ENCODE measurements at regions not wholly inside any gene's neighbourhood (a gene's known extent, or its start where the extent isn't known, plus 50 kb on each side); places are given as distances from the start of the nearest gene placed in this dataset.

DNA sequence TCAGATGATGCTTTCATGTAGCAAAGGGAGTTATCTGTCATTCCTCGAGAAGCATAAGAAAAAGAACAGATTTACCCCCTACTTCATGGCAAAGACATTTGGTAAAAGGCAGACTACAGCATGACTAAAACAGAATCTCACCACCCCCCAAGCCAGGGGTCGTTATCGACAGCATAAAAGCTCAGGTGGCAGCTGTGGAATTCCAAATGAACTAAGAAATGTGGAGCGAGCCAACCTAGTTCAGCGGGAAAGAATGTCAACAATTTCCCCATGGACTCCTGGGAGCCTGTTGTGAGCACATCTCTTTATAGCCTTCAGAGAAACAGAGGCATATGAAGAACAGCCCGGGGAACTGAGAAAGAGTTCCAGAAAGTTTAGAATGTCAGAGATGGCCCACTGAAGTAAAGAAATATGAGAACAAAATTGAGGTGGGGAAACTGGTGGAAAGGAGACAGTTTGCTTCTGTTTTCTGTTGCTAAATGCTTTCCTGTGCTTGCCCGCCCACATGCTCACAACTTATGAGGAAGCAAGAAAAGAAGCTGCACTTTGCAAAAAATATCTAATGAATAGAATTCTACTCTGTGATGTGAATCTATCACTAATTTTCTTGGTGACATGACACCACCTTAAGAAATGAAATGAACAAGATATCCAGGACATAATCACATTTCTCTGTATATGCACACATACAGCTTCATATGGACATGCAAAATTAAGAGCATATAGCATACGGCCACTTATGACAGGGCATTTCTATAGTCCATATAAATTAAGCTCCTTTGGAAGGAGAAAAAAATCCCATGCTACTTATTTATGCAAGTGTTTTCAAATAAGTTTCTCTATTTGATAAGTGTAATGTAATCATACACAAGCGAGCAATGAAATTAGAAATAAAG is 135.3 kb upstream of the MID1 start:
- TF ChIP-seq SP1 (IDR thresholded peaks at IDR 0.05; ENCODE audit: low read depth, low read length) (peak; percentile 71), CBX5 (IDR thresholded peaks at IDR 0.05; ENCODE audit: low read depth, low read length) (no peak), POLR2A (IDR thresholded peaks at IDR 0.05; ENCODE audit: control extremely low read depth in 1 of 2, low read depth in 2 of 2, low read length in 2 of 2) (no peak), ZNF274 (IDR thresholded peaks at IDR 0.05; ENCODE audit: borderline replicate concordance, extremely low read depth, low read length) (no peak), EZH2 (IDR thresholded peaks at IDR 0.05; ENCODE audit: low read depth, low read length, severe bottlenecking) (no peak)
- TF ChIP-seq, protein P1, sequence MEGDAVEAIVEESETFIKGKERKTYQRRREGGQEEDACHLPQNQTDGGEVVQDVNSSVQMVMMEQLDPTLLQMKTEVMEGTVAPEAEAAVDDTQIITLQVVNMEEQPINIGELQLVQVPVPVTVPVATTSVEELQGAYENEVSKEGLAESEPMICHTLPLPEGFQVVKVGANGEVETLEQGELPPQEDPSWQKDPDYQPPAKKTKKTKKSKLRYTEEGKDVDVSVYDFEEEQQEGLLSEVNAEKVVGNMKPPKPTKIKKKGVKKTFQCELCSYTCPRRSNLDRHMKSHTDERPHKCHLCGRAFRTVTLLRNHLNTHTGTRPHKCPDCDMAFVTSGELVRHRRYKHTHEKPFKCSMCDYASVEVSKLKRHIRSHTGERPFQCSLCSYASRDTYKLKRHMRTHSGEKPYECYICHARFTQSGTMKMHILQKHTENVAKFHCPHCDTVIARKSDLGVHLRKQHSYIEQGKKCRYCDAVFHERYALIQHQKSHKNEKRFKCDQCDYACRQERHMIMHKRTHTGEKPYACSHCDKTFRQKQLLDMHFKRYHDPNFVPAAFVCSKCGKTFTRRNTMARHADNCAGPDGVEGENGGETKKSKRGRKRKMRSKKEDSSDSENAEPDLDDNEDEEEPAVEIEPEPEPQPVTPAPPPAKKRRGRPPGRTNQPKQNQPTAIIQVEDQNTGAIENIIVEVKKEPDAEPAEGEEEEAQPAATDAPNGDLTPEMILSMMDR (IDR thresholded peaks at IDR 0.05; ENCODE audit: control extremely low read depth in 1 of 3, insufficient read depth in 1 of 3, low read depth in 1 of 3, low read length in 3 of 3): no peak
